A673 (cell line): ENCODE measurements at regions not wholly inside any gene's neighbourhood (a gene's known extent, or its start where the extent isn't known, plus 50 kb on each side); places are given as distances from the start of the nearest gene placed in this dataset.

Experiments used
- BruUV-seq: library from RNA; stranded (reverse); fragments of 400-500 nt; replicated peaks from 2 replicates; lab custom pipeline; 2021; lab: Mats Ljungman, UMichigan
- CTCF ChIA-PET: fragments of 300-600 bp; sonication (Branson Sonifier 250); formaldehyde crosslinking; loops from one replicate; lab custom pipeline; 2022; ENCODE audit warnings: antibody characterized with exemption; lab: Charles Lee
- POLR2A ChIA-PET: fragments of 300-600 bp; sonication (Branson Sonifier 250); formaldehyde crosslinking; loops from one replicate; lab custom pipeline; 2022; ENCODE audit warnings: antibody characterized with exemption; ENCODE audit not compliant: low non-redundant PET; lab: Charles Lee
- DNase-seq: peaks from one replicate; pipeline ENCODE4 v3.0.0-alpha.2; 2015; ENCODE audit warnings: low spot score
- H3K27ac ChIP-seq: fragments of 200-600 bp; sonication (generic); 2 replicates; pipeline ENCODE4 v1.5.1; 2016; ENCODE audit warnings: mixed run types, low read depth, mild to moderate bottlenecking, mixed read lengths, antibody characterized with exemption, low read length; ENCODE audit not compliant: poor library complexity, severe bottlenecking
- H3K27me3 ChIP-seq: fragments of 200-600 bp; sonication (generic); replicated peaks from 2 replicates; pipeline ENCODE4 v1.6.1; 2017; ENCODE audit warnings: mixed run types, low read depth, mild to moderate bottlenecking, mixed read lengths, antibody characterized with exemption, low read length; ENCODE audit not compliant: insufficient read depth, poor library complexity
- H3K36me3 ChIP-seq: fragments of 200-600 bp; sonication (generic); 2 replicates; pipeline ENCODE4 v1.6.1; 2016; ENCODE audit warnings: mixed run types, mild to moderate bottlenecking, mixed read lengths, antibody characterized with exemption, low read length; ENCODE audit not compliant: insufficient read depth, poor library complexity, severe bottlenecking
- H3K4me1 ChIP-seq: fragments of 200-600 bp; sonication (generic); 2 replicates; pipeline ENCODE4 v1.6.1; 2017; ENCODE audit warnings: mixed run types, mild to moderate bottlenecking, mixed read lengths, antibody characterized with exemption, low read length; ENCODE audit not compliant: insufficient read depth, poor library complexity, severe bottlenecking
- H3K4me3 ChIP-seq: fragments of 200-600 bp; sonication (generic); 2 replicates; pipeline ENCODE4 v1.5.1; 2016; ENCODE audit warnings: low read depth, mixed run types, mild to moderate bottlenecking, mixed read lengths, low read length; ENCODE audit not compliant: poor library complexity, severe bottlenecking
- H3K9me3 ChIP-seq: fragments of 200-600 bp; sonication (generic); 2 replicates; pipeline ENCODE4 v1.6.1; 2016; ENCODE audit warnings: mixed run types, low read depth, mild to moderate bottlenecking, mixed read lengths, antibody characterized with exemption, low read length; ENCODE audit not compliant: poor library complexity, severe bottlenecking
- CTCF ChIP-seq: fragments of 300-800, 200-600 bp; sonication (generic); conservative IDR thresholded peaks from 2 replicates; pipeline ENCODE4 v1.5.1; 2017; ENCODE audit warnings: low read depth, mild to moderate bottlenecking, antibody characterized with exemption, low read length, moderate library complexity, mixed read lengths
- EZH2 ChIP-seq: fragments of 200-600 bp; sonication (generic); IDR thresholded peaks from 2 replicates; pipeline ENCODE4 v1.6.1; 2017; ENCODE audit warnings: borderline replicate concordance, low read depth, mild to moderate bottlenecking, mixed read lengths, antibody characterized with exemption, low read length; ENCODE audit not compliant: poor library complexity, severe bottlenecking
- intact Hi-C: fragments of 100-400 bp; cut with micrococcal nuclease; formaldehyde crosslinking; loops from one replicate; pipeline ENCODE4 v1.10.0; 2022; ENCODE audit not compliant: unreplicated experiment

GRCh38 chr2:157076526-157077161, 180.9 kb upstream of the GALNT5 start:
- no peak for DNase-seq
- Histone ChIP-seq H3K9me3 (no peaks in the 10 kb centered on the region), H3K4me1 (no peaks in the 10 kb centered on the region), H3K36me3 (no peaks in the 10 kb centered on the region), H3K4me3 (no peak overlapping the region), H3K27ac (no peak overlapping the region), H3K27me3 (no peaks in the 10 kb centered on the region)
- ChIA-PET POLR2A (no interaction called here), CTCF (no interaction called here)
- BruUV-seq = no TSS peak
- intact Hi-C loops = no loop called here
- no peak for TF ChIP-seq CTCF
- no peak for TF ChIP-seq EZH2

GRCh38 chr2:157077753-157078350, 179.7 kb upstream of the GALNT5 start:
- Histone ChIP-seq H3K27ac (no peak overlapping the region), H3K4me1 (no peaks in the 10 kb centered on the region), H3K27me3 (no peaks in the 10 kb centered on the region), H3K4me3 (no peak overlapping the region), H3K9me3 (no peaks in the 10 kb centered on the region), H3K36me3 (no peaks in the 10 kb centered on the region)
- TF ChIP-seq CTCF = no peak
- no peak for TF ChIP-seq EZH2
- ChIA-PET CTCF (no interaction called here), POLR2A (no interaction called here)
- no peak for DNase-seq
- intact Hi-C loops = no loop called here
- BruUV-seq = no TSS peak

- Histone ChIP-seq H3K9me3 (no peaks in the 10 kb centered on the region), H3K4me1 (no peaks in the 10 kb centered on the region), H3K36me3 (no peaks in the 10 kb centered on the region), H3K4me3 (no peak overlapping the region), H3K27ac (no peak overlapping the region), H3K27me3 (no peaks in the 10 kb centered on the region)
- POLR2A ChIA-PET = no interaction called here
- no TSS peak for BruUV-seq
- CTCF ChIA-PET = no interaction called here
- intact Hi-C loops = no loop called here
- no peak for TF ChIP-seq CTCF
- TF ChIP-seq EZH2 = no peak
- no peak for DNase-seq
These were observed 174.6 kb upstream of the GALNT5 start for GRCh38 chr2:157082950-157083349.
